OCI-LY7 (cell line): ENCODE measurements at regions not wholly inside any gene's neighbourhood (a gene's known extent, or its start where the extent isn't known, plus 50 kb on each side); places are given as distances from the start of the nearest gene placed in this dataset.

Experiments used
- CTCF ChIP-seq: fragments of 200-600 bp; sonication (generic); conservative IDR thresholded peaks from 2 replicates; pipeline ENCODE4 v1.5.1; 2014; ENCODE audit warnings: mild to moderate bottlenecking, antibody characterized with exemption, low read length, moderate library complexity, mixed read lengths
- EZH2phosphoT487 ChIP-seq: fragments of 200-600 bp; sonication (generic); IDR thresholded peaks from 2 replicates; pipeline ENCODE4 v1.6.1; 2018; ENCODE audit warnings: low read depth, borderline replicate concordance, mild to moderate bottlenecking, mixed run types, antibody characterized with exemption, low read length, moderate library complexity, mixed read lengths

GRCh38 chr1:22352896-22353295 lies 98.8 kb upstream of the ZBTB40 start:
- TF ChIP-seq CTCF = no peak
- no peak for TF ChIP-seq EZH2phosphoT487
